ENCODE measurements at regions not wholly inside any gene's neighbourhood (a gene's known extent, or its start where the extent isn't known, plus 50 kb on each side); places are given as distances from the start of the nearest gene placed in this dataset.

- DNase-seq (ENCODE audit: low spot score): no peak
These were observed 59.4 kb upstream of the TMEM17 start for GRCh38 chr2:62565309-62565908.

- no peak for DNase-seq (ENCODE audit: low spot score)
These were observed 58.6 kb upstream of the TMEM17 start for GRCh38 chr2:62564380-62565137.

GRCh38 chr2:62561586-62561985 lies 55.6 kb upstream of the TMEM17 start:
- DNase-seq (ENCODE audit: low spot score): no peak

GRCh38 chr2:62559582-62559981 lies 53.6 kb upstream of the TMEM17 start:
- DNase-seq (ENCODE audit: low spot score): no peak

- DNase-seq (ENCODE audit: low spot score): no peak
These were observed 52.7 kb upstream of the TMEM17 start for GRCh38 chr2:62558743-62559142.

GRCh38 chr2:62556086-62556485 lies 50.1 kb upstream of the TMEM17 start:
- no peak for DNase-seq (ENCODE audit: low spot score)

Data from GM03348 (cell line).